OCI-LY7 (cell line): ENCODE measurements at regions not wholly inside any gene's neighbourhood (a gene's known extent, or its start where the extent isn't known, plus 50 kb on each side); places are given as distances from the start of the nearest gene placed in this dataset.

Experiments
- BruUV-seq: library from RNA; stranded (reverse); fragments of 400-500 nt; replicated peaks from 2 replicates; lab custom pipeline; 2021; lab: Mats Ljungman, UMichigan
- CTCF ChIA-PET: fragments of 300-600 bp; sonication (Branson Sonifier 250); formaldehyde crosslinking; loops from one replicate; lab custom pipeline; 2022; ENCODE audit warnings: antibody characterized with exemption; ENCODE audit not compliant: unreplicated experiment; lab: Charles Lee
- POLR2A ChIA-PET: fragments of 300-600 bp; sonication (Branson Sonifier 250); formaldehyde crosslinking; loops from one replicate; lab custom pipeline; 2022; ENCODE audit warnings: antibody characterized with exemption; lab: Charles Lee
- DNase-seq: peaks from one replicate; pipeline ENCODE4 v3.0.0-alpha.2; 2015; ENCODE audit warnings: low spot score
- H2AFZ ChIP-seq: fragments of 200-600 bp; sonication (generic), shearing (Covaris generic); 2 replicates; pipeline ENCODE4 v1.6.1; 2014; ENCODE audit warnings: mild to moderate bottlenecking, antibody characterized with exemption, low read length, moderate library complexity
- H3K27ac ChIP-seq: fragments of 200-600 bp; sonication (generic); 2 replicates; pipeline ENCODE4 v1.5.1; 2014; ENCODE audit warnings: mixed run types, low read depth, mild to moderate bottlenecking, moderate library complexity, low read length, inconsistent platforms; ENCODE audit not compliant: poor library complexity, severe bottlenecking
- H3K36me3 ChIP-seq: fragments of 200-600 bp; sonication (generic); 2 replicates; pipeline ENCODE4 v1.6.1; 2014; ENCODE audit warnings: mild to moderate bottlenecking, antibody characterized with exemption, low read length, moderate library complexity, mixed read lengths; ENCODE audit not compliant: insufficient read depth
- H3K4me1 ChIP-seq: fragments of 200-600 bp; sonication (generic); 2 replicates; pipeline ENCODE4 v1.5.1; 2014; ENCODE audit warnings: mild to moderate bottlenecking, low read length; ENCODE audit not compliant: insufficient read depth, poor library complexity, severe bottlenecking
- H3K4me2 ChIP-seq: fragments of 200-600 bp; sonication (generic); 2 replicates; pipeline ENCODE4 v1.6.1; 2014; ENCODE audit warnings: mild to moderate bottlenecking, low read length
- H3K4me3 ChIP-seq: fragments of 200-600 bp; sonication (generic); 2 replicates; pipeline ENCODE4 v1.5.1; 2014; ENCODE audit warnings: mild to moderate bottlenecking, low read depth, low read length; ENCODE audit not compliant: poor library complexity, severe bottlenecking
- H3K79me2 ChIP-seq: fragments of 200-600 bp; sonication (generic); 2 replicates; pipeline ENCODE4 v1.6.1; 2016; ENCODE audit warnings: low read depth, mild to moderate bottlenecking, low read length, moderate library complexity, mixed read lengths; ENCODE audit not compliant: insufficient read depth
- H3K9me2 ChIP-seq: fragments of 200-600 bp; sonication (generic); 2 replicates; pipeline ENCODE4 v1.6.1; 2016; ENCODE audit warnings: mild to moderate bottlenecking, low read length, mixed read lengths; ENCODE audit not compliant: insufficient read depth
- H3K9me3 ChIP-seq: fragments of 200-600 bp; sonication (generic); 2 replicates; pipeline ENCODE4 v1.6.1; 2014; ENCODE audit warnings: mild to moderate bottlenecking, mixed run types, low read length, mixed read lengths
- H4K20me1 ChIP-seq: fragments of 200-600 bp; sonication (generic); 2 replicates; pipeline ENCODE4 v1.6.1; 2014; ENCODE audit warnings: mild to moderate bottlenecking, antibody characterized with exemption, low read length, moderate library complexity, mixed read lengths; ENCODE audit not compliant: insufficient read depth
- CTCF ChIP-seq: fragments of 200-600 bp; sonication (generic); conservative IDR thresholded peaks from 2 replicates; pipeline ENCODE4 v1.5.1; 2014; ENCODE audit warnings: mild to moderate bottlenecking, antibody characterized with exemption, low read length, moderate library complexity, mixed read lengths
- EZH2phosphoT487 ChIP-seq: fragments of 200-600 bp; sonication (generic); IDR thresholded peaks from 2 replicates; pipeline ENCODE4 v1.6.1; 2018; ENCODE audit warnings: low read depth, borderline replicate concordance, mild to moderate bottlenecking, mixed run types, antibody characterized with exemption, low read length, moderate library complexity, mixed read lengths
- intact Hi-C: fragments of 100-400 bp; cut with micrococcal nuclease; formaldehyde crosslinking; loops from one replicate; pipeline ENCODE4 v1.10.0; 2022; ENCODE audit not compliant: unreplicated experiment

GRCh38 chr4:28702571-28702970 lies 1841.9 kb downstream of the STIM2 start:
- Histone ChIP-seq H2AFZ (no peak overlapping the region), H3K27ac (no peak overlapping the region), H3K4me1 (no peaks in the 10 kb centered on the region), H3K79me2 (no peaks in the 10 kb centered on the region), H3K4me2 (no peak overlapping the region), H3K9me2 (no peaks in the 10 kb centered on the region; the same call in 1 of the 2 replicates), H3K4me3 (no peak overlapping the region), H4K20me1 (no peaks in the 10 kb centered on the region), H3K36me3 (no peaks in the 10 kb centered on the region), H3K9me3 (no peaks in the 10 kb centered on the region)
- no peak for DNase-seq
- CTCF ChIA-PET: no interaction called here
- TF ChIP-seq CTCF: no peak
- TF ChIP-seq EZH2phosphoT487: no peak
- intact Hi-C loops: no loop called here
- POLR2A ChIA-PET: interaction anchor here (0.6 kb wide), 1 partner anchor 11 kb away, joined by 3 read pairs; no protein-coding TSS in a partner anchor
- BruUV-seq: no TSS peak

- Histone ChIP-seq H3K9me2 (no peaks in the 10 kb centered on the region), H3K4me2 (no peak overlapping the region), H3K79me2 (no peaks in the 10 kb centered on the region), H4K20me1 (no peaks in the 10 kb centered on the region), H3K4me3 (no peak overlapping the region), H3K9me3 (no peaks in the 10 kb centered on the region), H3K27ac (no peak overlapping the region), H3K36me3 (no peaks in the 10 kb centered on the region), H3K4me1 (no peaks in the 10 kb centered on the region), H2AFZ (no peak overlapping the region)
- no peak for DNase-seq
- intact Hi-C loops: no loop called here
- TF ChIP-seq CTCF: no peak
- no peak for TF ChIP-seq EZH2phosphoT487
- BruUV-seq: no TSS peak
- ChIA-PET CTCF (no interaction called here), POLR2A (no interaction called here)
These were observed 1849.2 kb downstream of the STIM2 start for GRCh38 chr4:28709891-28710290.

- Histone ChIP-seq H3K4me2 (no peak overlapping the region), H3K4me1 (no peaks in the 10 kb centered on the region), H3K27ac (no peak overlapping the region), H2AFZ (no peak overlapping the region), H3K9me2 (no peaks in the 10 kb centered on the region), H3K9me3 (no peaks in the 10 kb centered on the region), H3K4me3 (no peak overlapping the region), H3K36me3 (no peaks in the 10 kb centered on the region), H3K79me2 (no peaks in the 10 kb centered on the region), H4K20me1 (no peaks in the 10 kb centered on the region)
- TF ChIP-seq EZH2phosphoT487 (no peak), CTCF (no peak)
- no TSS peak for BruUV-seq
- DNase-seq: no peak
- ChIA-PET CTCF (no interaction called here), POLR2A (no interaction called here)
- intact Hi-C loops: no loop called here
These were observed 1862.7 kb downstream of the STIM2 start for GRCh38 chr4:28723371-28723770.
